GM12875 (cell line): ENCODE measurements at regions not wholly inside any gene's neighbourhood (a gene's known extent, or its start where the extent isn't known, plus 50 kb on each side); places are given as distances from the start of the nearest gene placed in this dataset.
"Not testable (repeated sequence)": the region's sequence is repeated elsewhere in the genome, so short reads cannot be mapped to it uniquely, and the experiment has no call there.

Source experiments
- H3K4me3 ChIP-seq: one replicate; pipeline ENCODE4 v1.5.1; 2011; ENCODE audit warnings: low read depth, low read length, control low read depth
- CTCF ChIP-seq: IDR thresholded peaks from 2 replicates; pipeline ENCODE4 v1.5.1; 2011; ENCODE audit warnings: low read depth, mild to moderate bottlenecking, control low read depth, inconsistent platforms, low read length, moderate library complexity, borderline replicate concordance; ENCODE audit not compliant: insufficient read depth

- H3K4me3 ChIP-seq: no peak overlapping the region
- no peak for TF ChIP-seq CTCF
Observed at GRCh38 chr2:116979916-116980764, 834.4 kb upstream of the DDX18 start.

- H3K4me3 ChIP-seq: no peak overlapping the region
- TF ChIP-seq CTCF: no peak
Observed at GRCh38 chr2:116987447-116987846, 827.0 kb upstream of the DDX18 start.

GRCh38 chr2:116988303-116988702, 826.2 kb upstream of the DDX18 start:
- no peak for TF ChIP-seq CTCF

GRCh38 chr2:117019357-117019756, 795.1 kb upstream of the DDX18 start:
- no peak overlapping the region for H3K4me3 ChIP-seq
- TF ChIP-seq CTCF: no peak

More at GRCh38 chr2:116988303-116988702, 826.2 kb upstream of the DDX18 start:
- no peak overlapping the region for H3K4me3 ChIP-seq

GRCh38 chr2:117027646-117028045, 786.8 kb upstream of the DDX18 start:
- no peak overlapping the region for H3K4me3 ChIP-seq
- TF ChIP-seq CTCF: no peak

- not testable (repeated sequence) for H3K4me3 ChIP-seq
Observed at GRCh38 chr2:117028708-117029107, 785.8 kb upstream of the DDX18 start.

GRCh38 chr2:117055499-117056375, 758.8 kb upstream of the DDX18 start:
- no peak for TF ChIP-seq CTCF
- no peak overlapping the region for H3K4me3 ChIP-seq
